OCI-LY7 (cell line): ENCODE measurements at regions not wholly inside any gene's neighbourhood (a gene's known extent, or its start where the extent isn't known, plus 50 kb on each side); places are given as distances from the start of the nearest gene placed in this dataset.

Experiments
- BruUV-seq: library from RNA; stranded (reverse); fragments of 400-500 nt; replicated peaks from 2 replicates; lab custom pipeline; 2021; lab: Mats Ljungman, UMichigan
- CTCF ChIA-PET: fragments of 300-600 bp; sonication (Branson Sonifier 250); formaldehyde crosslinking; loops from one replicate; lab custom pipeline; 2022; ENCODE audit warnings: antibody characterized with exemption; ENCODE audit not compliant: unreplicated experiment; lab: Charles Lee
- POLR2A ChIA-PET: fragments of 300-600 bp; sonication (Branson Sonifier 250); formaldehyde crosslinking; loops from one replicate; lab custom pipeline; 2022; ENCODE audit warnings: antibody characterized with exemption; lab: Charles Lee
- DNase-seq: peaks from one replicate; pipeline ENCODE4 v3.0.0-alpha.2; 2015; ENCODE audit warnings: low spot score
- H2AFZ ChIP-seq: fragments of 200-600 bp; sonication (generic), shearing (Covaris generic); 2 replicates; pipeline ENCODE4 v1.6.1; 2014; ENCODE audit warnings: mild to moderate bottlenecking, antibody characterized with exemption, low read length, moderate library complexity
- H3K27ac ChIP-seq: fragments of 200-600 bp; sonication (generic); 2 replicates; pipeline ENCODE4 v1.5.1; 2014; ENCODE audit warnings: mixed run types, low read depth, mild to moderate bottlenecking, moderate library complexity, low read length, inconsistent platforms; ENCODE audit not compliant: poor library complexity, severe bottlenecking
- H3K36me3 ChIP-seq: fragments of 200-600 bp; sonication (generic); 2 replicates; pipeline ENCODE4 v1.6.1; 2014; ENCODE audit warnings: mild to moderate bottlenecking, antibody characterized with exemption, low read length, moderate library complexity, mixed read lengths; ENCODE audit not compliant: insufficient read depth
- H3K4me1 ChIP-seq: fragments of 200-600 bp; sonication (generic); 2 replicates; pipeline ENCODE4 v1.5.1; 2014; ENCODE audit warnings: mild to moderate bottlenecking, low read length; ENCODE audit not compliant: insufficient read depth, poor library complexity, severe bottlenecking
- H3K4me2 ChIP-seq: fragments of 200-600 bp; sonication (generic); 2 replicates; pipeline ENCODE4 v1.6.1; 2014; ENCODE audit warnings: mild to moderate bottlenecking, low read length
- H3K4me3 ChIP-seq: fragments of 200-600 bp; sonication (generic); 2 replicates; pipeline ENCODE4 v1.5.1; 2014; ENCODE audit warnings: mild to moderate bottlenecking, low read depth, low read length; ENCODE audit not compliant: poor library complexity, severe bottlenecking
- H3K79me2 ChIP-seq: fragments of 200-600 bp; sonication (generic); 2 replicates; pipeline ENCODE4 v1.6.1; 2016; ENCODE audit warnings: low read depth, mild to moderate bottlenecking, low read length, moderate library complexity, mixed read lengths; ENCODE audit not compliant: insufficient read depth
- H3K9me2 ChIP-seq: fragments of 200-600 bp; sonication (generic); 2 replicates; pipeline ENCODE4 v1.6.1; 2016; ENCODE audit warnings: mild to moderate bottlenecking, low read length, mixed read lengths; ENCODE audit not compliant: insufficient read depth
- H3K9me3 ChIP-seq: fragments of 200-600 bp; sonication (generic); 2 replicates; pipeline ENCODE4 v1.6.1; 2014; ENCODE audit warnings: mild to moderate bottlenecking, mixed run types, low read length, mixed read lengths
- H4K20me1 ChIP-seq: fragments of 200-600 bp; sonication (generic); 2 replicates; pipeline ENCODE4 v1.6.1; 2014; ENCODE audit warnings: mild to moderate bottlenecking, antibody characterized with exemption, low read length, moderate library complexity, mixed read lengths; ENCODE audit not compliant: insufficient read depth
- CTCF ChIP-seq: fragments of 200-600 bp; sonication (generic); conservative IDR thresholded peaks from 2 replicates; pipeline ENCODE4 v1.5.1; 2014; ENCODE audit warnings: mild to moderate bottlenecking, antibody characterized with exemption, low read length, moderate library complexity, mixed read lengths
- EZH2phosphoT487 ChIP-seq: fragments of 200-600 bp; sonication (generic); IDR thresholded peaks from 2 replicates; pipeline ENCODE4 v1.6.1; 2018; ENCODE audit warnings: low read depth, borderline replicate concordance, mild to moderate bottlenecking, mixed run types, antibody characterized with exemption, low read length, moderate library complexity, mixed read lengths
- intact Hi-C: fragments of 100-400 bp; cut with micrococcal nuclease; formaldehyde crosslinking; loops from one replicate; pipeline ENCODE4 v1.10.0; 2022; ENCODE audit not compliant: unreplicated experiment

- no peak for DNase-seq
- Histone ChIP-seq H3K27ac (no peak overlapping the region), H3K9me3 (peaks cover 3% of the 10 kb centered on the region; the same call in 1 of the 2 replicates), H3K4me3 (no peak overlapping the region), H3K36me3 (no peaks in the 10 kb centered on the region), H3K79me2 (no peaks in the 10 kb centered on the region), H3K4me1 (peaks cover 1% of the 10 kb centered on the region), H3K4me2 (no peak overlapping the region), H2AFZ (no peak overlapping the region), H3K9me2 (no peaks in the 10 kb centered on the region), H4K20me1 (no peaks in the 10 kb centered on the region)
- TF ChIP-seq CTCF (no peak), EZH2phosphoT487 (no peak)
- POLR2A ChIA-PET = interaction anchor here (0.6 kb wide), 2 partner anchors 81 to 276 kb away, joined by 3 to 4 read pairs; no protein-coding TSS in a partner anchor
- no TSS peak for BruUV-seq
- intact Hi-C loops = no loop called here
- CTCF ChIA-PET = no interaction called here
Measured at GRCh38 chr5:56659971-56660370, 155.4 kb upstream of the MAP3K1 start.

- no peak for DNase-seq
- H3K4me1 ChIP-seq = no peaks in the 10 kb centered on the region
- H3K4me2 ChIP-seq = no peak overlapping the region
- H3K9me2 ChIP-seq = no peaks in the 10 kb centered on the region
- no peaks in the 10 kb centered on the region for H3K9me3 ChIP-seq
- H2AFZ ChIP-seq = no peak overlapping the region
- no TSS peak for BruUV-seq
- intact Hi-C loops = no loop called here
- ChIA-PET POLR2A (interaction anchor here (0.8 to 1.1 kb wide), 2 partner anchors 15 to 26 kb away, joined by 3 to 4 read pairs; no protein-coding TSS in a partner anchor), CTCF (no interaction called here)
- no peak overlapping the region for H3K27ac ChIP-seq
- no peaks in the 10 kb centered on the region for H3K36me3 ChIP-seq
- no peaks in the 10 kb centered on the region for H4K20me1 ChIP-seq
- H3K79me2 ChIP-seq = no peaks in the 10 kb centered on the region
- H3K4me3 ChIP-seq = no peak overlapping the region
- TF ChIP-seq EZH2phosphoT487 (no peak), CTCF (no peak)
Measured at GRCh38 chr5:56658972-56659371, 156.4 kb upstream of the MAP3K1 start.

GRCh38 chr5:56656846-56657726, 158.3 kb upstream of the MAP3K1 start:
- Histone ChIP-seq H3K36me3 (no peaks in the 10 kb centered on the region), H3K4me3 (no peak overlapping the region), H2AFZ (no peak overlapping the region), H3K4me1 (no peaks in the 10 kb centered on the region), H3K79me2 (no peaks in the 10 kb centered on the region), H3K9me2 (no peaks in the 10 kb centered on the region), H4K20me1 (no peaks in the 10 kb centered on the region), H3K9me3 (no peaks in the 10 kb centered on the region), H3K4me2 (no peak overlapping the region), H3K27ac (no peak overlapping the region)
- TF ChIP-seq EZH2phosphoT487 = no peak
- TF ChIP-seq CTCF = no peak
- intact Hi-C loops = no loop called here
- CTCF ChIA-PET = interaction anchor here (1.5 kb wide), 1 partner anchor 13 kb away, joined by 5 read pairs; no protein-coding TSS in a partner anchor
- DNase-seq = no peak
- POLR2A ChIA-PET = interaction anchor here (0.6 to 2.4 kb wide), 5 partner anchors 14 to 388 kb away, joined by 3 to 12 read pairs (median 3); no protein-coding TSS in a partner anchor
- BruUV-seq = no TSS peak
